NOMO-1 treated with dmso at 0.1 percent for 144 hours (cell line): ENCODE measurements at regions not wholly inside any gene's neighbourhood (a gene's known extent, or its start where the extent isn't known, plus 50 kb on each side); places are given as distances from the start of the nearest gene placed in this dataset.
"Not testable (repeated sequence)": the region's sequence is repeated elsewhere in the genome, so short reads cannot be mapped to it uniquely, and the experiment has no call there.

Experiments
- DNase-seq: peaks from one replicate; lab custom pipeline; 2025; ENCODE audit not compliant: unreplicated experiment; lab: John Stamatoyannopoulos, UW

- DNase-seq = no peak
Measured at GRCh38 chr4:106541253-106541652, 172.7 kb upstream of the GIMD1 start.

GRCh38 chr4:106530821-106531220 is 162.2 kb upstream of the GIMD1 start:
- DNase-seq = no peak

GRCh38 chr4:106530024-106530361 is 161.4 kb upstream of the GIMD1 start:
- no peak for DNase-seq

- no peak for DNase-seq
Measured at GRCh38 chr4:106529348-106530023, 160.9 kb upstream of the GIMD1 start.

GRCh38 chr4:106527316-106527715 is 158.7 kb upstream of the GIMD1 start:
- DNase-seq = no peak

GRCh38 chr4:106525425-106525824 is 156.8 kb upstream of the GIMD1 start:
- DNase-seq = not testable (repeated sequence)

- not testable (repeated sequence) for DNase-seq
Measured at GRCh38 chr4:106524772-106525171, 156.2 kb upstream of the GIMD1 start.

- no peak for DNase-seq
Measured at GRCh38 chr4:106522839-106523238, 154.3 kb upstream of the GIMD1 start.

GRCh38 chr4:106512706-106513105 is 144.1 kb upstream of the GIMD1 start:
- DNase-seq = no peak

- no peak for DNase-seq
Measured at GRCh38 chr4:106507440-106507839, 138.9 kb upstream of the GIMD1 start.

- DNase-seq = no peak
Measured at GRCh38 chr4:106503116-106504050, 134.8 kb upstream of the GIMD1 start.

- DNase-seq = peak; percentile 12
Measured at GRCh38 chr4:106502106-106502699, 133.6 kb upstream of the GIMD1 start.

- DNase-seq = no peak
Measured at GRCh38 chr4:106497271-106497670, 128.7 kb upstream of the GIMD1 start.

- no peak for DNase-seq
Measured at GRCh38 chr4:106496061-106496460, 127.5 kb upstream of the GIMD1 start.

GRCh38 chr4:106495476-106495875 is 126.9 kb upstream of the GIMD1 start:
- no peak for DNase-seq

- DNase-seq = no peak
Measured at GRCh38 chr4:106494066-106494465, 125.5 kb upstream of the GIMD1 start.

GRCh38 chr4:106493086-106493485 is 124.5 kb upstream of the GIMD1 start:
- no peak for DNase-seq

GRCh38 chr4:106486533-106486932 is 118.0 kb upstream of the GIMD1 start:
- DNase-seq = no peak

GRCh38 chr4:106481801-106482200 is 113.2 kb upstream of the GIMD1 start:
- no peak for DNase-seq

- DNase-seq = no peak
Measured at GRCh38 chr4:106478152-106478551, 109.6 kb upstream of the GIMD1 start.

GRCh38 chr4:106476741-106477140 is 108.2 kb upstream of the GIMD1 start:
- DNase-seq = no peak

GRCh38 chr4:106473515-106473914 is 104.9 kb upstream of the GIMD1 start:
- no peak for DNase-seq
